ENCODE measurements at regions not wholly inside any gene's neighbourhood (a gene's known extent, or its start where the extent isn't known, plus 50 kb on each side); places are given as distances from the start of the nearest gene placed in this dataset.

GRCh38 chr13:34046457-34046856 is 228.5 kb downstream of the RFC3 start:
- DNase-seq = no peak

GRCh38 chr13:34048652-34049051 is 230.7 kb downstream of the RFC3 start:
- no peak for DNase-seq

- no peak for DNase-seq
Measured at GRCh38 chr13:34056733-34057258, 238.8 kb downstream of the RFC3 start.

- DNase-seq = no peak
Measured at GRCh38 chr13:34064456-34065205, 246.7 kb downstream of the RFC3 start.

GRCh38 chr13:34065928-34066327 is 248.0 kb downstream of the RFC3 start:
- no peak for DNase-seq

GRCh38 chr13:34066344-34066743 is 248.4 kb downstream of the RFC3 start:
- no peak for DNase-seq

- DNase-seq = no peak
Measured at GRCh38 chr13:34070006-34070405, 252.1 kb downstream of the RFC3 start.

GRCh38 chr13:34070544-34071303 is 252.8 kb downstream of the RFC3 start:
- DNase-seq = no peak

GRCh38 chr13:34076319-34076718 is 258.4 kb downstream of the RFC3 start:
- DNase-seq = no peak

- no peak for DNase-seq
Measured at GRCh38 chr13:34076943-34077703, 259.2 kb downstream of the RFC3 start.

- DNase-seq = no peak
Measured at GRCh38 chr13:34078334-34078999, 260.5 kb downstream of the RFC3 start.

- DNase-seq = no peak
Measured at GRCh38 chr13:34085204-34085603, 267.3 kb downstream of the RFC3 start.

GRCh38 chr13:34086281-34086680 is 268.3 kb downstream of the RFC3 start:
- no peak for DNase-seq

GRCh38 chr13:34087791-34088190 is 269.8 kb downstream of the RFC3 start:
- DNase-seq = no peak

- no peak for DNase-seq
Measured at GRCh38 chr13:34103854-34104253, 285.9 kb downstream of the RFC3 start.

- no peak for DNase-seq
Measured at GRCh38 chr13:34104853-34105252, 286.9 kb downstream of the RFC3 start.

- DNase-seq = no peak
Measured at GRCh38 chr13:34107806-34108205, 289.9 kb downstream of the RFC3 start.

GRCh38 chr13:34108410-34108809 is 290.5 kb downstream of the RFC3 start:
- no peak for DNase-seq

- DNase-seq = no peak
Measured at GRCh38 chr13:34114581-34114980, 296.6 kb downstream of the RFC3 start.

- no peak for DNase-seq
Measured at GRCh38 chr13:34116651-34117050, 298.7 kb downstream of the RFC3 start.

GRCh38 chr13:34124666-34125306 is 306.8 kb downstream of the RFC3 start:
- no peak for DNase-seq

- DNase-seq = no peak
Measured at GRCh38 chr13:34127523-34127922, 309.6 kb downstream of the RFC3 start.
